ENCODE measurements at regions not wholly inside any gene's neighbourhood (a gene's known extent, or its start where the extent isn't known, plus 50 kb on each side); places are given as distances from the start of the nearest gene placed in this dataset.
"Not testable (repeated sequence)": the region's sequence is repeated elsewhere in the genome, so short reads cannot be mapped to it uniquely, and the experiment has no call there.

DNA sequence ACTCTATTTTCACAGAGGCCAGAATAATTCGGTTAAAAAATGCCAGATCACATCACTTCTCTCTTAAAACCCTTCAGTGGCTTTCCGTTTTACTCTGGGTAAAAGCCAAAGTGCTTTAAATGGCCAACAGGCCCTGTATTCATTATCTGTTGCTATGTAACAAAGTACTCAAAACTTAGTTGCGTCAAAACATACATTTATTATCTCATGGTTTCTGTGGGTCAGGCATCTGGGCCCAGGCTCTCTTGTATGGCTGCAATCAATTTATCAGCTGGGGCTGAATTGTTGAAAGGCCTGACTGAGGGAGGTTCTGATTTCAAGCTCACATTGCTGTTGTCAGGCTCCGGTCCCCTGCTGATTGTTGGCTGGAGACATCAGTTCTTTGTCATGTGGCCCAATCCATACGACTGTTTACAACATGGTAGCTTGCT lies 72.7 kb upstream of the H2AZ1 start:
- DNase-seq: no peak

DNA sequence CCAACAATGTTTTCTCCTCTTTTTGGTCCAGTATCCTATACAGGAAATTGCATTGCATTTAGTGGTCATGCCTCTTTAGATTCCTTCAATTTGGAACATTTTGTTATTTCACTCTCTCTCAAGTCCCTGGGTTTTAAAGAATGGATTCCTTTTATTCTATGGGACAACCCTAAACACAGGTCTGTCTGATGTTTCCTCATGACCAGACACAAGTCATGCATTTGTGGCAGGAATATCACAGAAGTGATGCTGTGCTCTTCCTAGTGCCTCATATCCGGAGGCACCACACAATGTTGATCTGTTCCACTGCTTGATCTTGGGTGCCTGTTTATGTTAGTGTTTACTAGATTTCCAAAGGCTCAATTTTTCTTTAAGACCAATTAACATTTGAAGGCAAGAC lies 69.7 kb upstream of the H2AZ1 start:
- no peak for DNase-seq

DNA sequence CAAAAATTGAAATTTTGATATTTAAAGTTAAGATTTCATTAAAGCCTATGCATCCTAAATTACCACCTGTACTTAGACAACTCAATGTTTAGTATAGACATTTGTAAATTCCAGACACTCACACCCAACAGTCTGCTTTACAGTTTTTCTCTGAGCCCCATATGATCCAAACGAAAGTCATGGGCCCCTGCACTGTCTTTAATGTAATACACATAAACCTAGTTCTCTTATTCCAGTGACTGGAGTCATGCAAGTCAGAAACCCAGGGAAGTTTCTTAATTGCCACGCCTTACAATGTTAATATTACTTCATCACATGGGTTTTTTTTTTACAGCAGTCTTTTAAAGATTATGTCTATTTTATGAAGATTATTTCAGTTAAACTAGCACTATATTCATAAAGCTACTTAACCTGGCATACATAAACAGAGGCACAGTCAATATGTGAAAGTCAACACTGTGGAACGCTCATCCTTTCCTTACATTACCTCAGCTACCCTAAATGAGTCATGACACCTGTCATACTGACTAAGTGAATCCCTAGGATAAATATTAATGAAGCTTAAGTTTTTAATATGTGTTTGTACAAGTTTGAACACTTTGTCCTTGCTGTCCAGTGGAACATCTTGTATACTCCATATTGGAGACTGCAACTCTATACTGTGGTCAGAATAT lies 67.7 kb upstream of the H2AZ1 start:
- DNase-seq: no peak

DNA sequence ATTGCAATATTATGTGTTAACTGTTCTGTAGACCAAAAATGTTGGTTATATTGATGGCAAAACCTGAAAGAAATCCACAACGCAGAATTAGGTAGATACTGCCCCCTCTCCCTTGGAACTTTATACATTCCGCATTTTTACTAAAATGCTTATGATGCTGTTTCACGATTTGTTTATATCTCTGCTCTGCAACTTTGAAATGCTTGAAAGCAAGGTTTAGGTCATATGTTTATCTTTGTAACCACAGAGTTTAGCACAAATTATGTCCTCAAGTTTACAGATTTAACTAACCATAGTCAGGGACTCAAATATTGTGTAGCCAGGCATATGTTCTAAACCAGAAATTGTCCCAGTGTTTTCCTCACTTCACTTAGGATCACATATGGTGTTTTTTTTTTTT lies 66.1 kb upstream of the H2AZ1 start:
- no peak for DNase-seq

DNA sequence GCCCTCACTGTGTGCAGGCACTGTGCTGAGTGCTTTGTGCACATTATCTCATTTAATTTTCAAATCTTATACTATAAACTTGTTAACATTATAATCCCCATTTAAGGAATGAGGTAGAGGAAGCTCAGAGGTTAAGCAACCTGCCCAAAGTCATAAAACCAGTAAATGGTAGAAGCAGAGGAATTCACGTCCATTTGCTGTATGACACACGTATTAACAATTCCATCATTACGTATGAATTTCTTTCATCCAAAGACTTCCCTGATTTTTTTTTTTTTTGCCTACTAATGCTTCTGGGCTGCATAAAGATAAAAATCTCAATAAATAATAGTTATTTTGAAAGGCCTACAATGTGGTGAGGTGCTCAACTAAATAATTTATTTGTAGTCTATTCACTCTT lies 64.5 kb upstream of the H2AZ1 start:
- no peak for DNase-seq

DNA sequence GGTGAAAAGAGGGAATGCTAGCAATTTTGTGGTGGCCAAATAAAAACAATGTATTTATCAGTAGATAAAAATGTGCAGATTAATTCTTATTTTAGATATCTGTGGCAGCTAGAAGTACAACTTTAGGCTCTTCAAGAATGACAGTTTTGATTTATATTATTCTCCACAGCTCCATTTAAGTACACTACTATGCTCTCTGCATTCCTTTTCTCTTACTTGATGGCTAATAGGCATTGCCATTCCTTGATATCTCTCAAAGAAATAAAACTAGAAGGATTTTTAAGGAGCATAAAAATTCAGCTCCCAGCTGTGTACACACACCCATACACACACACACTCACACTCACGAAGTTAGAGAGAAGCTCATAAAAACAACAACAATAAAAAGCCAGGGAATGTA lies 59.4 kb upstream of the H2AZ1 start:
- no peak for DNase-seq

DNA sequence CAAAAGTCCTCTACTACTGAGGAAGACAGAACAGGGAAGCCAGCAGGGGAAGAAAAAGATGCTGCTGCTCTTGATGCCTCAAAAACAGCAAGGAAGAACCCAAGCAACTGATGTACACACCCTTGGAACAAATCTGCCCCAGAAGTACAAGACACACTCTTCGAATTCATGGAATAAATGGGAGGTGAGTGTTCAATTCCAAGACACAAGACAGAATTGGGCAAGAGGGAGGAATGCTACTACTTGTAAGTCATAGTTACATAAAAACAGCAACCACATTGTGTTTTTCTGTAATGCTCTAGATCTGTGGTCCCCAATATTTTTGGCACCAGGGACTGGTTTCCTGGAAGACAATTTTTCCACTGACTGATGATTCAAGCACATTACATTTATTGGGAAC lies 58.0 kb upstream of the H2AZ1 start:
- no peak for DNase-seq

DNA sequence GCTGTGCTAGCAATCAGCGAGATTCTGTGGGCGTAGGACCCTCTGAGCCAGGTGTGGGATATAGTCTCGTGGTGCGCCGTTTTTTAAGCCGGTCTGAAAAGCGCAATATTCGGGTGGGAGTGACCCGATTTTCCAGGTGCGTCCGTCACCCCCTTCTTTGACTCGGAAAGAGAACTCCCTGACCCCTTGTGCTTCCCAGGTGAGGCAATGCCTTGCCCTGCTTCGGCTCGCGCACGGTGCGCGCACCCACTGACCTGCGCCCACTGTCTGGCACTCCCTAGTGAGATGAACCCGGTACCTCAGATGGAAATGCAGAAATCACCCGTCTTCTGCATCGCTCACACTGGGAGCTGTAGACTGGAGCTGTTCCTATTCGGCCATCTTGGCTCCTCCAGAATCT lies 56.1 kb upstream of the H2AZ1 start:
- DNase-seq: not testable (repeated sequence)
